NCI-H2029 treated with DMSO at 0.1 percent for 48 hours (cell line): ENCODE measurements at regions not wholly inside any gene's neighbourhood (a gene's known extent, or its start where the extent isn't known, plus 50 kb on each side); places are given as distances from the start of the nearest gene placed in this dataset.
"Not testable (repeated sequence)": the region's sequence is repeated elsewhere in the genome, so short reads cannot be mapped to it uniquely, and the experiment has no call there.

Experiments used
- DNase-seq: peaks from one replicate; lab custom pipeline; 2025; lab: John Stamatoyannopoulos, UW

GRCh38 chr2:138272524-138273195, 228.9 kb upstream of the SPOPL start:
- DNase-seq: no peak

- not testable (repeated sequence) for DNase-seq
Observed at GRCh38 chr2:138273280-138273679, 228.3 kb upstream of the SPOPL start.

- no peak for DNase-seq
Observed at GRCh38 chr2:138274421-138275291, 226.9 kb upstream of the SPOPL start.

GRCh38 chr2:138275292-138275690, 226.3 kb upstream of the SPOPL start:
- no peak for DNase-seq

GRCh38 chr2:138275881-138276280, 225.7 kb upstream of the SPOPL start:
- no peak for DNase-seq

GRCh38 chr2:138276339-138276738, 225.2 kb upstream of the SPOPL start:
- no peak for DNase-seq

GRCh38 chr2:138277062-138277461, 224.5 kb upstream of the SPOPL start:
- DNase-seq: no peak

GRCh38 chr2:138279871-138280270, 221.7 kb upstream of the SPOPL start:
- no peak for DNase-seq

- no peak for DNase-seq
Observed at GRCh38 chr2:138280999-138281695, 220.4 kb upstream of the SPOPL start.

- no peak for DNase-seq
Observed at GRCh38 chr2:138282014-138282672, 219.4 kb upstream of the SPOPL start.

GRCh38 chr2:138291805-138292204, 209.8 kb upstream of the SPOPL start:
- DNase-seq: no peak

GRCh38 chr2:138293045-138293444, 208.5 kb upstream of the SPOPL start:
- no peak for DNase-seq

GRCh38 chr2:138293549-138293948, 208.0 kb upstream of the SPOPL start:
- DNase-seq: no peak

- no peak for DNase-seq
Observed at GRCh38 chr2:138294451-138294850, 207.1 kb upstream of the SPOPL start.

- no peak for DNase-seq
Observed at GRCh38 chr2:138296365-138296764, 205.2 kb upstream of the SPOPL start.

- no peak for DNase-seq
Observed at GRCh38 chr2:138298120-138298814, 203.3 kb upstream of the SPOPL start.

GRCh38 chr2:138298900-138299299, 202.7 kb upstream of the SPOPL start:
- no peak for DNase-seq

- DNase-seq: no peak
Observed at GRCh38 chr2:138306626-138307025, 194.9 kb upstream of the SPOPL start.

- no peak for DNase-seq
Observed at GRCh38 chr2:138307099-138307498, 194.5 kb upstream of the SPOPL start.

GRCh38 chr2:138309760-138310159, 191.8 kb upstream of the SPOPL start:
- DNase-seq: no peak

GRCh38 chr2:138312061-138312460, 189.5 kb upstream of the SPOPL start:
- DNase-seq: no peak

GRCh38 chr2:138315619-138316018, 186.0 kb upstream of the SPOPL start:
- DNase-seq: not testable (repeated sequence)
